Small intestine (tissue), 7 donors: ENCODE measurements at regions not wholly inside any gene's neighbourhood (a gene's known extent, or its start where the extent isn't known, plus 50 kb on each side); places are given as distances from the start of the nearest gene placed in this dataset.

Experiments
- DNase-seq, 2 donors: peaks; one replicate each; pipeline versions ENCODE4 v3.0.0 to v3.0.0-alpha.2; 2013
- FAIRE-seq: peaks from 2 replicates; lab custom pipeline; 2012; peaks lifted over from hg19 to GRCh38; lab: Jason Lieb, UNC
- H3K27ac ChIP-seq, 3 donors: one replicate each; pipeline ENCODE4 v1.5.1; 2013; ENCODE audit warnings: low read length in 2 of 3, mild to moderate bottlenecking in 2 of 3, control low read depth in 1 of 3, inconsistent platforms in 1 of 3, low read depth in 1 of 3, moderate library complexity in 1 of 3
- H3K27me3 ChIP-seq, 3 donors: one replicate each; pipeline ENCODE4 v1.6.1; 2013; ENCODE audit warnings: low read length in 3 of 3, inconsistent platforms in 1 of 3; ENCODE audit not compliant: control insufficient read depth in 3 of 3, insufficient read depth in 3 of 3
- H3K36me3 ChIP-seq, 3 donors: one replicate each; pipeline ENCODE4 v1.6.1; 2013; ENCODE audit warnings: low read length in 3 of 3, inconsistent platforms in 1 of 3, low read depth in 1 of 3, mild to moderate bottlenecking in 1 of 3, moderate library complexity in 1 of 3; ENCODE audit not compliant: control insufficient read depth in 3 of 3, insufficient read depth in 2 of 3
- H3K4me1 ChIP-seq, 3 donors: one replicate each; pipeline ENCODE4 v1.6.1; 2013; ENCODE audit warnings: low read length in 2 of 3, inconsistent platforms in 1 of 3, low read depth in 1 of 3, mild to moderate bottlenecking in 1 of 3, moderate library complexity in 1 of 3; ENCODE audit not compliant: control insufficient read depth in 3 of 3, insufficient read depth in 2 of 3
- H3K4me3 ChIP-seq, 3 donors: one replicate each; pipeline ENCODE4 v1.5.1; 2013; ENCODE audit warnings: low read length in 3 of 3, control low read depth in 1 of 3, inconsistent platforms in 1 of 3, low read depth in 1 of 3, mild to moderate bottlenecking in 1 of 3, moderate library complexity in 1 of 3
- H3K9me3 ChIP-seq, 2 donors: one replicate each; pipeline ENCODE4 v1.6.1; 2013; ENCODE audit warnings: low read depth in 1 of 2, low read length in 1 of 2; ENCODE audit not compliant: control insufficient read depth in 2 of 2, insufficient read depth in 1 of 2
- WGBS, 3 donors: extraction: QIAGEN DNeasy Blood & Tissue Kit; methylation state at CpG; one replicate each; pipeline ENCODE4 v1.1.7; 2013; 5-methylcytosine and 5-hydroxymethylcytosine counted together
- donor health status: healthy with polysubstance abuse.
- donor health status: control.
- donor health status: control.
- donor health status: Bipolar disorder and iron deficiency.
- donor health status: healthy.

DNA sequence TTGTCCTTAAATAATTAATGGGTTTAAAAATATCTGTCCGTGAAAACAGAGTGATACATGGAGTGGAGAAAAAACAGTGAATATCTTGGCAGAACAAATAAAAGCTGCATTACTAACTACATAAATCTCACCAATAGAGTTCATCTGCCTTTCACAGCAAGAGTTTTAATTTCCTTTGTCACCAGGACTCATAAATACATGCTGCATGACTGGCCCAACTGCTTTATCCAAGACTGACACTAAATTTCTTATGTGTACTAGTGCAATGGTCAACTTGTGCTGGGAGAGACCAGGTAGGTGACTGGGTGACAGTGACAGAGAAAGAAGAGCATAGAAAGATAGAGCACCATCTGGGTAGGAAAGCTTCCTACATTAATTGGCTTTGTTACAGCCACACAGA, 402.8 kb downstream of the RAD51AP2 start:
- Histone ChIP-seq H3K4me1 (no peaks in the 10 kb centered on the region), H3K9me3 (no peaks in the 10 kb centered on the region), H3K4me3 (no peak overlapping the region), H3K36me3 (no peaks in the 10 kb centered on the region), H3K27ac (no peak overlapping the region), H3K27me3 (no peaks in the 10 kb centered on the region)
- 57 to 84% (median 83%) methylated on average over 1 of the region's 1 CpG for WGBS, 3 donors
- no peak for DNase-seq
- FAIRE-seq: no peak

- no peaks in the 10 kb centered on the region for H3K36me3 ChIP-seq
- no peak for DNase-seq
- H3K27me3 ChIP-seq: no peaks in the 10 kb centered on the region
- 32 to 50% (median 47%) methylated on average over 2 of the region's 2 CpGs for WGBS, 3 donors
- no peak overlapping the region for H3K4me3 ChIP-seq
- no peaks in the 10 kb centered on the region for H3K9me3 ChIP-seq
- no peak for FAIRE-seq
- no peak overlapping the region for H3K27ac ChIP-seq
- H3K4me1 ChIP-seq: no peaks in the 10 kb centered on the region
These were observed 403.2 kb downstream of the RAD51AP2 start for GRCh38 chr2:17115042-17115441.

GRCh38 chr2:17107871-17108270, 410.4 kb downstream of the RAD51AP2 start:
- H3K4me3 ChIP-seq: no peak overlapping the region
- H3K27ac ChIP-seq: no peak overlapping the region
- no peaks in the 10 kb centered on the region for H3K4me1 ChIP-seq
- 30 to 56% (median 48%) methylated on average over 2 of the region's 2 CpGs for WGBS, 3 donors
- no peaks in the 10 kb centered on the region for H3K9me3 ChIP-seq
- no peaks in the 10 kb centered on the region for H3K27me3 ChIP-seq
- DNase-seq (no peak), FAIRE-seq (no peak)
- H3K36me3 ChIP-seq: no peaks in the 10 kb centered on the region

GRCh38 chr2:17107151-17107550, 411.1 kb downstream of the RAD51AP2 start:
- no peaks in the 10 kb centered on the region for H3K36me3 ChIP-seq
- H3K4me1 ChIP-seq: no peaks in the 10 kb centered on the region
- FAIRE-seq (no peak), DNase-seq (no peak)
- WGBS, 3 donors: 37 to 62% (median 53%) methylated on average over 2 of the region's 2 CpGs
- no peaks in the 10 kb centered on the region for H3K9me3 ChIP-seq
- no peak overlapping the region for H3K27ac ChIP-seq
- H3K4me3 ChIP-seq: no peak overlapping the region
- no peaks in the 10 kb centered on the region for H3K27me3 ChIP-seq

DNA sequence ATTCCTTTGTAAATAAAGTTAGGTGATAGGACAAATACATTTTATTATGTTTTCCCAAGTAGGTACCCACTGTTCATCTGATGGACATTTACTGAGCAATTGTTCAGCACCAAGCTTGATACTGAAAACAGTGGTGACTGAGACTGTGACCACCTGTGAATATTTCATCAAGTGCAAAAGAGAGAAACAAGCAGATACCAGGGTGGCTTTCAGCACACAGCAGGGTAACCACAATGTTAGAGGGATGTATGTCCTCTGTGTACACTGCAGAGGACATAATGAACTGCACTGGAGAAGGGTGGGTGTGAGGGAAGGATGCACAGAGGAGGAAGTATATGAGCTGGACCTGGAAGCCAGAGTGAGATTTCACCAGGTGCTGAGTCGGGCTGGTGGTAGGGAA, 411.8 kb downstream of the RAD51AP2 start:
- Histone ChIP-seq H3K4me3 (no peak overlapping the region), H3K36me3 (no peaks in the 10 kb centered on the region), H3K27me3 (no peaks in the 10 kb centered on the region), H3K27ac (no peak overlapping the region), H3K4me1 (no peaks in the 10 kb centered on the region), H3K9me3 (no peaks in the 10 kb centered on the region)
- no peak for DNase-seq
- 45 to 77% (median 70%) methylated on average over 1 of the region's 1 CpG for WGBS, 3 donors
- no peak for FAIRE-seq

DNA sequence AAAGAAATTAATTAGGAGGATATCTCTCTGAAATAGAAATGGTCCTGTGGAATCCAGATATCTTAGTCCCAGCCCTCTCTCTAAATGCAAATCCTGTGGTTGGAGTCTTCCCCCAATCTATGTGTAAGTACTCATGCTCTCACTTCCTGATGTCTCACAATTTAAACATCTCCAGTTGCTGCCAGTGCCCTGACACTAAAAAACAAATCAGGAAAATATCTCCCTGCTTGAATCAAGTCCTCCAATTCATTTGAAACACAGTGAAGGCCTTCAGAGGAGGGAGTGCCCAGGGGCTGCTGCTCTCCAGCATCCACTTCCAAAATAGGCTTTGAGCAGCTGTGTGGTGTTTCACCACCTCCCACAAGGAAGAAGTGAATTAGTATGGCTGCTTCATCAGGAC, 413.8 kb downstream of the RAD51AP2 start:
- FAIRE-seq (no peak), DNase-seq (no peak)
- no peaks in the 10 kb centered on the region for H3K9me3 ChIP-seq
- no peak overlapping the region for H3K27ac ChIP-seq
- H3K36me3 ChIP-seq: no peaks in the 10 kb centered on the region
- no peaks in the 10 kb centered on the region for H3K27me3 ChIP-seq
- H3K4me3 ChIP-seq: no peak overlapping the region
- H3K4me1 ChIP-seq: no peaks in the 10 kb centered on the region

DNA sequence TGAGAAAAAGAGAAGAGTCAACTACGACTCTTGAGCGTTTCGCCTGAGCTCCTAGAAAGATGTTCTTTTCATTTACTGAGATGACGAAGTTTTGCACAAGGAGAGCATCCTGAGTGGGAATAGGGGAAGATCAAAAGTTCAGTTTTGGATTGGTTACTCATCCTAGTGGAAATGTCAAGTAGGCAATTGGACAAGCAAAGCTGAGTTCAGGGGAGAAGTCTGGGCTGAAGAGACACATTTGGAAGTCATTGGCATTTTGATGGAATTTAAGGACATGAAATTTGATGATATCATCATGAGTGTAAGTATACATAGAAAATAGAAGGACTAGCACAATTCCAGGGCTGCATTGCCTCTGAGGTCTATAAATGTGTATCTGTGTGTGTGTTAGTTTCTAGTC, 416.6 kb downstream of the RAD51AP2 start:
- H3K27me3 ChIP-seq: no peaks in the 10 kb centered on the region
- FAIRE-seq (no peak), DNase-seq (no peak)
- 80 to 89% (median 85%) methylated on average over 4 of the region's 4 CpGs for WGBS, 3 donors
- no peaks in the 10 kb centered on the region for H3K4me1 ChIP-seq
- H3K4me3 ChIP-seq: no peak overlapping the region
- no peaks in the 10 kb centered on the region for H3K36me3 ChIP-seq
- no peak overlapping the region for H3K27ac ChIP-seq
- H3K9me3 ChIP-seq: no peaks in the 10 kb centered on the region

DNA sequence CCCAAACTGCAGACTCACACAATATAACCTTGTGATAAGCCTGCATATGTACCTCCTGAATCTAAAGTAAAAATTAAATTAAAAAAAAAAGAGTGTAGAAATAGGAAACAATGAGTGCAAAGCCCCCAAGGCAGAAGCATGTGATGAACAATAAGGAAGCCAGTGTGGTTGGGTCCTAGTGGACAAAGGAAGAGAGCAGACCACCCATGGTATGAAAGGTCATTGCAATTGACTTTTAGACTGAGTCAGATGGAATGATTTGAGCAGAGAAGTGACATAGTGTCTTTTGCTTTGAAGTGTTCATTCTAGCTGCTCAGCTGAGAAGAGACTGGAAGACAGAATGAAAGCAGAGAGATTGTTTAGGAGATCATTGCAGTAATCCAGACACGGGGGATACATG, 417.1 kb downstream of the RAD51AP2 start:
- no peak overlapping the region for H3K27ac ChIP-seq
- H3K27me3 ChIP-seq: no peaks in the 10 kb centered on the region
- FAIRE-seq: no peak
- no peaks in the 10 kb centered on the region for H3K36me3 ChIP-seq
- no peak for DNase-seq
- no peak overlapping the region for H3K4me3 ChIP-seq
- H3K9me3 ChIP-seq: no peaks in the 10 kb centered on the region
- WGBS, 3 donors: 48 to 64% (median 62%) methylated on average over 1 of the region's 1 CpG
- H3K4me1 ChIP-seq: no peaks in the 10 kb centered on the region

- Histone ChIP-seq H3K4me1 (no peaks in the 10 kb centered on the region), H3K36me3 (no peaks in the 10 kb centered on the region), H3K27ac (no peak overlapping the region), H3K9me3 (no peaks in the 10 kb centered on the region), H3K27me3 (no peaks in the 10 kb centered on the region), H3K4me3 (no peak overlapping the region)
- DNase-seq: no peak
- no peak for FAIRE-seq
- 53 to 84% (median 65%) methylated on average over 2 of the region's 2 CpGs for WGBS, 3 donors
These were observed 422.9 kb downstream of the RAD51AP2 start for GRCh38 chr2:17095340-17095739.
